ENCODE measurements at regions not wholly inside any gene's neighbourhood (a gene's known extent, or its start where the extent isn't known, plus 50 kb on each side); places are given as distances from the start of the nearest gene placed in this dataset.

- TF ChIP-seq GATA2 (IDR thresholded peaks at IDR 0.05; ENCODE audit: low read depth, low read length) (no peak), GATA3 (IDR thresholded peaks at IDR 0.05; ENCODE audit: low read depth, low read length) (no peak)
Measured at GRCh38 chr3:5309602-5310001, 122.1 kb downstream of the EDEM1 start.
